Thyroid gland (tissue), 4 donors: ENCODE measurements at regions not wholly inside any gene's neighbourhood (a gene's known extent, or its start where the extent isn't known, plus 50 kb on each side); places are given as distances from the start of the nearest gene placed in this dataset.
"Not testable (repeated sequence)": the region's sequence is repeated elsewhere in the genome, so short reads cannot be mapped to it uniquely, and the experiment has no call there.

ENCODE experiments used
- DNase-seq, 2 donors: peaks; one replicate each; pipeline ENCODE4 v3.0.0-alpha.2; 2019
- H3K27ac ChIP-seq, 3 donors: fragments of 200-600 bp; sonication (generic); 1 replicate in 2 of 3; 2 replicates in 1 of 3; pipeline ENCODE4 v1.5.1; 2016 to 2019; ENCODE audit warnings: mild to moderate bottlenecking in 1 of 3, moderate library complexity in 1 of 3
- H3K27me3 ChIP-seq: fragments of 200-600 bp; sonication (generic); one replicate; pipeline ENCODE4 v1.5.1; 2019
- H3K36me3 ChIP-seq, 2 donors: fragments of 200-600 bp; sonication (generic); one replicate each; pipeline ENCODE4 v1.5.1; 2016 to 2019
- H3K4me1 ChIP-seq, 2 donors: fragments of 200-600 bp; sonication (generic); one replicate each; pipeline ENCODE4 v1.5.1; 2017 to 2019
- H3K4me3 ChIP-seq, 3 donors: fragments of 200-600 bp; sonication (generic); replicated peaks in 1 of 3; 1 replicate in 2 of 3; 2 replicates in 1 of 3; pipeline ENCODE4 v1.5.1; 2016; ENCODE audit warnings: mild to moderate bottlenecking in 1 of 3
- H3K9me3 ChIP-seq: fragments of 200-600 bp; sonication (generic); one replicate; pipeline ENCODE4 v1.5.1; 2017
- CTCF ChIP-seq, 6 experiments: fragments of 200-600 bp in 3 of 6; fragments of 450-650 bp in 3 of 6; sonication (generic) in 3 of 6; IDR thresholded peaks; one replicate each; pipeline ENCODE4 v1.5.1; 2016 to 2019; ENCODE audit warnings: antibody characterized with exemption in 6 of 6, mild to moderate bottlenecking in 2 of 6, inconsistent platforms in 1 of 6, moderate library complexity in 1 of 6
- POLR2A ChIP-seq, 2 donors: fragments of 450-650 bp; IDR thresholded peaks; one replicate each; pipeline ENCODE4 v1.6.1; 2017; ENCODE audit warnings: antibody characterized with exemption in 2 of 2, mild to moderate bottlenecking in 2 of 2, moderate library complexity in 1 of 2
- WGBS, 2 donors: methylation state at CpG; one replicate each; pipeline ENCODE4 v1.1.5; 2017; 5-methylcytosine and 5-hydroxymethylcytosine counted together
- intact Hi-C: fragments of 100-400 bp; cut with DNase I; formaldehyde crosslinking; loops from one replicate; pipeline ENCODE4 v1.15.1; 2023

DNA sequence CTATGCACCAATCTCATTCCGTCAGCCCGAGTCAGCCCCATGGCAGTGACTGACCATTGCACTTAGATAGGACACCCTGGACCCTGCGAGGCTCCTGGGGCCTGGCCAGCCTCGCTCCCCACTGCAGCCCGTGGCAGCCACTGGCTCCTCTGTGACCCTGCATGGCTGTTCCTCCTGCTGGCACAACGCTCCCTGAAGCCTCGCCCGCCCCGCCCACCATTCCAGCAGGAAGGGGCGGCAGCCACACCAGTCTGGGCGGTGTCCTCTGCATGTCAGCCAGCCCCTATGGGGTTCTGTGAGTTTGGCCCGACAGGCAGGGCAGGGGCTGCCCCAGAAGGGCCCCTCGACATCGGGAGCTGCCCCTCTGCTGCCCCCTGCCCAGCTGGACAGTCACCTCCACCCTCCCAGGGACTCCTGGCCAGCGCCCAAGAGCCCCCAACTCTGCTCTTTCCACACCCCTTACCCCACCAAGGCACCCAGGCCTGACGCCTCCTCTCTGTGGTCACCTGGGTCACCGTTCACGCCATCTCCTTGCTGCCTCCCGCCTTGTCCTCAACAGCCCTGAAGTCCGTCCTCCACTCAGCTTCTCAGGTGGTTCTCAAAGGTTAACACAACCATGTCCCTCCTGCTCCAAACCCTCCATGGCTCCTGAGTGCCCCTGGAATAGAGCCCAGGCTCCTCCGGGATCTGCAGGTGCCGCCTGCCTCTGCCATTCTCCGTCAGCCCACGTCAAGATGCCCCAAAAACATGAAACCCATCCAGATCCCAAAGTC lies 103.5 kb downstream of the MICALL2 start:
- no peak overlapping the region for H3K27ac ChIP-seq
- peak; percentile 45 to 73 for DNase-seq
- intact Hi-C loops: no loop called here
- H3K36me3 ChIP-seq: no peaks in the 10 kb centered on the region
- peaks cover 0 to 7% of the 10 kb centered on the region in 2 donors for H3K4me1 ChIP-seq
- 32 to 37% methylated on average over 14 to 20 of the region's 24 CpGs for WGBS, 2 donors
- H3K27me3 ChIP-seq: peaks cover 3% of the 10 kb centered on the region
- H3K4me3 ChIP-seq: no peak overlapping the region
- no peak for TF ChIP-seq CTCF (IDR thresholded peaks at IDR 0.05)
- TF ChIP-seq POLR2A (IDR thresholded peaks at IDR 0.05): no peak
- H3K9me3 ChIP-seq: no peaks in the 10 kb centered on the region

DNA sequence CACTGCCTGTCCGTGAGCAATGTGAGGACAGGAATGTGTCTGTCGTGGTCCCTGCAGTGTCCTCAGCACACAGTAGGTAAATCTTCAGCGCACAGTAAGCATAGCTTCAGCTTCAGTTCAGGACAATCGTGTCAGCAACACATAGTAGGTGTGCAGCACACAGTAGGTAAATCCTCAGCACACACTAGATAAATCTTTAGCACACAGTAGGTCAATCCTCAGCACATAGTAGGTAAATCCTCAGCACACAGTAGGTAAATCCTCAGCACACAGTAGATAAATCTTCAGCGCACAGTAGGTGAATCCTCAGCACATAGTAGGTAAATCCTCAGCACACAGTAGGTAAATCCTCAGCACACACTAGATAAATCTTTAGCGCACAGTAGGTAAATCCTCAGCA lies 102.4 kb downstream of the MICALL2 start:
- H3K27ac ChIP-seq, intact Hi-C loops, DNase-seq, H3K4me1 ChIP-seq, H3K9me3 ChIP-seq, H3K36me3 ChIP-seq, H3K27me3 ChIP-seq, H3K4me3 ChIP-seq: not testable (repeated sequence)
- WGBS, 2 donors: 89 to 94% methylated on average over 6 of the region's 6 CpGs

GRCh38 chr7:1357260-1357600 lies 102.0 kb downstream of the MICALL2 start:
- H3K27ac ChIP-seq, H3K4me1 ChIP-seq, H3K9me3 ChIP-seq, intact Hi-C loops, H3K4me3 ChIP-seq, H3K27me3 ChIP-seq, H3K36me3 ChIP-seq, DNase-seq: not testable (repeated sequence)
- 88 to 100% methylated on average over 3 of the region's 3 CpGs for WGBS, 2 donors

- no peak for TF ChIP-seq CTCF (IDR thresholded peaks at IDR 0.05)
- no peak for TF ChIP-seq POLR2A (IDR thresholded peaks at IDR 0.05)
- DNase-seq: no peak
- no peak overlapping the region for H3K4me3 ChIP-seq
- 71 to 76% methylated on average over 18 to 19 of the region's 23 CpGs for WGBS, 2 donors
- peaks cover 0 to 7% of the 10 kb centered on the region in 2 donors for H3K4me1 ChIP-seq
- no peaks in the 10 kb centered on the region for H3K9me3 ChIP-seq
- H3K27ac ChIP-seq: no peak overlapping the region
- no peaks in the 10 kb centered on the region for H3K36me3 ChIP-seq
- no peaks in the 10 kb centered on the region for H3K27me3 ChIP-seq
- intact Hi-C loops: no loop called here
Observed at GRCh38 chr7:1357601-1358271, 101.5 kb downstream of the MICALL2 start.

DNA sequence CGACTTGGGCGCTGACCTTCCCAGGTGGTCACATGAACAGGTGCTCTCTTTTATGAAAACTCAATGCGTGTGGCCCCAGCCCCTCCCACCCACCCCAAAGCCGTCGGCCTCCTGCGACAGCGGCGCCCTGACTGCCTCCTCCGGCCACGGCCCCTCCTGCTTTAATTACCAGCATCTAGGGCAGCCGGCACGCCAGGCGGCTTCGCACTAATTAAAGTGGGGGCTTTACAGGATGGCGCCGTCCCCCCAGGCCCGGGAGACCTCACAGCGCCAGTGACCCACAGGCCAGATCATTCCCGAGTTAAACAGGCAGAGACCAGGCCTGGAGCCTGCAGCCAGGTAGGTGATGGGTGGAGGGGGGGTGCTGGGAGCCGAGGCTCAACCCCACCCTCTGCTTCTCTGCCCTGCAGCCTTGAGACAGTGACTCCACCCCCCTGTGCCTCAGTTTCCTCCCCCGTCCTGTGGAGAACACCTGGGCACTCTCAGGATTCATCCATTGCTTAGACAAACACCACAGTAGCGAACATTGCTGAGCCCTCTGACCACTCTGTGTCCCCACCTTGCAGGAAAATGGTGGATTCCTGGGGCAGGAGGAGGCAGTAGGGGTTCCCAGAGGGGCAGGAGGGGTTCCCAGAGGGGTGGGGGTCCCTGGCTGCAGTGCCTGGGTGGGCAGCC lies 100.8 kb downstream of the MICALL2 start:
- Histone ChIP-seq H3K36me3 (no peaks in the 10 kb centered on the region), H3K4me1 (peaks cover 0 to 7% of the 10 kb centered on the region in 2 donors), H3K9me3 (no peaks in the 10 kb centered on the region), H3K4me3 (no peak overlapping the region), H3K27me3 (no peaks in the 10 kb centered on the region), H3K27ac (no peak overlapping the region)
- DNase-seq: no peak
- intact Hi-C loops: no loop called here
- WGBS, 2 donors: 63 to 83% methylated on average over 11 to 13 of the region's 22 CpGs
- TF ChIP-seq CTCF (IDR thresholded peaks at IDR 0.05) (no peak), POLR2A (IDR thresholded peaks at IDR 0.05) (no peak)

DNA sequence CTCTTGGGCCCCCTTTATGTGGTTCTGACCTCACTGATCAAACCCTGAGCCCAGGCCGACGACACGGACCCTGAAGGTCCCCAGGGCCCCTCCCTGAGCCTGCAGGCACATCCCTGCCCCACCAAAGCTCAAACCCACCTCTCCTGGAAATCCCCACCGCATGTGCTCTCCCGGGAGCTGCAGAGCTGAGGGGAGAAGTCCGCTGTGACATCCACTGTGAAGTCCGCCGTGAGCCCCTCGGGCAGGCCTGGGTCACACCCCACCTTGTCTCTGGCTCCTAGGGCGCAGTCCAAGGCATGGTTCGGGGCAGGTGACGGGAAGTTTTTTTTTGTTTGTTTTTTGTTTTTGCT lies 100.2 kb downstream of the MICALL2 start:
- TF ChIP-seq POLR2A (IDR thresholded peaks at IDR 0.05) (no peak), CTCF (IDR thresholded peaks at IDR 0.05) (no peak)
- Histone ChIP-seq H3K9me3 (no peaks in the 10 kb centered on the region), H3K4me3 (no peak overlapping the region), H3K4me1 (peaks cover 0 to 7% of the 10 kb centered on the region in 2 donors), H3K27me3 (no peaks in the 10 kb centered on the region), H3K36me3 (no peaks in the 10 kb centered on the region), H3K27ac (no peak overlapping the region)
- intact Hi-C loops: no loop called here
- 71 to 79% methylated on average over 9 to 11 of the region's 12 CpGs for WGBS, 2 donors
- no peak for DNase-seq
